GM21619 (cell line): ENCODE measurements at regions not wholly inside any gene's neighbourhood (a gene's known extent, or its start where the extent isn't known, plus 50 kb on each side); places are given as distances from the start of the nearest gene placed in this dataset.

ENCODE experiments used
- ATAC-seq: cut with Tn5 transposase; IDR thresholded peaks from one replicate; pipeline ENCODE4 v1.9.1; 2021; ENCODE audit not compliant: unreplicated experiment

DNA sequence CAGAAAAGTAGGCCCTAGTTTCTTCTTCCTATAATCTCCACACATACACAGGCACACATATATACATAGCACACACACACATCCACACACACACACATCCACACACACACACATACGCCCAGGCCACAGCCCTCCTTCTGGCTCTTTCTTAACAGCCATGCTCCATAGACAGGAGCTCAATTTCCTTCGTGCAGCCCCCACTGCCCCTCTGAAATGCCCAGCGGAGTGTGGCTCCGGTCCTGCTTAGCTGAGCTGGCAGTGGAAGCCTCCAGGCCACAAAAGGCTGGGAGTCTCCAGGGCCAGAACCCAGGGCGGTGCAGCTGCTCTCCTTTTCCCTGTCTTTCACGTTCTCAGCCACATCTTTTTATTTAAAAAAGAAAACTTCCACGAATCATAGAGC is 282.9 kb upstream of the IGFBP3 start:
- ATAC-seq: no peak

- no peak for ATAC-seq
These were observed 281.3 kb upstream of the IGFBP3 start for GRCh38 chr7:46202379-46202778.

DNA sequence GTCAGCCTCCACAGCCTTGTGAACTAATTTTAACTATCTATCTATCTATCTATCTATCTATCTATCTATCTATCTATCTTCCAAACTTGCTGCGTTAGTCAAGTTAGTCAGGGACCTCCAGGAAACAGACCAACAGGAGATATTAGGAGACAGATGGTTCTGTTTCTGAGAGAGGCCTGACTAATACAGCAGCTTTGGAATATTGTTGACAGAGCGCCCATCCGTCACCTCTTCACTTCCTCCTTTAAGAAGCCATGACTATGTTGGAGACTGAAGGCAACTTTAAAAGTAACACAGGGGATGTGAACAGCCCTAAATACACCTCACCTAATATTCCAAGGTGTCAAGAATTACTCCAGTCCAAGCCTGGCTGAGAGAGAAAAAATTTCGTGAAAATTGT is 280.9 kb upstream of the IGFBP3 start:
- ATAC-seq: no peak

GRCh38 chr7:46198701-46199100 is 277.6 kb upstream of the IGFBP3 start:
- no peak for ATAC-seq

GRCh38 chr7:46197785-46198540 is 276.9 kb upstream of the IGFBP3 start:
- ATAC-seq: no peak

GRCh38 chr7:46195934-46196333 is 274.9 kb upstream of the IGFBP3 start:
- no peak for ATAC-seq

DNA sequence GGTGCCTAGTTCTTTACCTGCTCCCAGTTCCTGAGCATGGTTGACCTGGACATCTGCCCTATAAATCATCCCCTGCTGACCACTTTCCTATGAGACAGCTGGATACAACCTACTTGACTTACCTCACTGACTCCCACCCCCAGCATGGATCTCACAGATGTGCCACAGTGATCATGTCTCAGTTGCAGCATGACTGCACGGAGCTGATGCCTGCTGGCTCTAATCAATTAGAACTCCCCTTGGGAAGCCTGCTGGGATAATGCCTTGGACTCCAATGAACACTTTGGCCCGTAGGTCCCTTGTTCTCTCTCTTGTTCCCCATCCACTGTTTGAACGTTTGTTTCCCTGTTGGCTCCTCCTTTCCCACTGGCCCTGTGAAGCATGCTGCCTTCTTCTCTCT is 271.2 kb upstream of the IGFBP3 start:
- no peak for ATAC-seq

DNA sequence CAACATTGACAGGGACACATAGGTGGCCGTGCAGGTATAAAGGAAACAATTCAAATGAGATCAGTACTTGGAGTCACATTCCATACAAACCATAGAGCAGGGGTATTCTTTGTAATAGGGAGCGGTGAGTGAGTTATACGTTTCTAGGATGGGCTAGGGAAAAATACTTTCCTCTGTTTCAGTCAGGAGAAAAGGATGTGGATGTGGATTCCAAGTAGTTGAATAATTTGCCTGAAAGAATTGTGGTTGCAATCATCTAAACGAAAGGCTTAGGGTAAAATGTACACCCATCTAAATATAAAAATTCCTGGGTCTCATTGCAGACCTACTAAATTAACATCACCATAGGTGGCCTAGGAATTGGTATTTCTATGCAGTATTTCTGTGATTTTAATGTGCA is 270.7 kb upstream of the IGFBP3 start:
- no peak for ATAC-seq

GRCh38 chr7:46191296-46191695 is 270.2 kb upstream of the IGFBP3 start:
- no peak for ATAC-seq

GRCh38 chr7:46189255-46189790 is 268.3 kb upstream of the IGFBP3 start:
- no peak for ATAC-seq

DNA sequence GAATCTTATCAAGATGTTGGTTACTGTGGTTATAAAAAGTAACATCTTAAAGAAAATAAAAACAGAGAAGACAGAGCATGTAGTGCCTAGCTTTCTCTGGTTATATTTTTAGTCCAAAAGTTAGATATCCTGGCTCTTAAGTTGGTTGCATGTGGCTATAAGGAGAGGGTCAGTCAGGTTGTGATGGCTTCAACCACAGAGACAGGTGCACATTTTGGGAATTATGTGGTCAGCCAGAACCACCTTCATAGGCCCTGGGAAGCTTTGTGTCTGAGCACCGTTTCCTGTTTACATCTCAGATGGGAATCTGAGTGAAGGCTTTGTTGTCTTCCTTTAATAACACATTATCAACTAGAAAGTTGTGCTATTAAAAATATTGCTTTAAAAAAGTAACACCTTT is 265.1 kb upstream of the IGFBP3 start:
- no peak for ATAC-seq

- no peak for ATAC-seq
These were observed 258.1 kb upstream of the IGFBP3 start for GRCh38 chr7:46179061-46179610.

GRCh38 chr7:46178661-46179060 is 257.6 kb upstream of the IGFBP3 start:
- ATAC-seq: no peak

DNA sequence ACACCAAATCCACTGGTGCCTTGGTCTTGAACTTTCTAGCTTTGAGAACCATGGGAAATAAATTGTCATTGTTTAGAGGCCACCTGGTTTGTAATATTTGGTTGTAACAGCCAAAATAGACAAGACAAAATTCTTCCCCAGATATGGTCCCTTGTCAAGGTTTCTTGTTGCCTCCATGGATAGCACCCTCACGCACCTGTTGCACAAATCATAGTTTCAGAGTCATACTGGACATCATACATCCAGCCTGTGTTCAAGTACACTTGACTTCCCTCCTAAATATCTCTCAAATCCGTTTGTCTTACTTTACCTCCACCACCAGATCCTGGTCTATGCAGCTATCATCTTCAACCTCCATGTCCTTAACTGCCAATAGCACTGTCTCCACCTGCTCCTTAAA is 256.7 kb upstream of the IGFBP3 start:
- ATAC-seq: no peak

DNA sequence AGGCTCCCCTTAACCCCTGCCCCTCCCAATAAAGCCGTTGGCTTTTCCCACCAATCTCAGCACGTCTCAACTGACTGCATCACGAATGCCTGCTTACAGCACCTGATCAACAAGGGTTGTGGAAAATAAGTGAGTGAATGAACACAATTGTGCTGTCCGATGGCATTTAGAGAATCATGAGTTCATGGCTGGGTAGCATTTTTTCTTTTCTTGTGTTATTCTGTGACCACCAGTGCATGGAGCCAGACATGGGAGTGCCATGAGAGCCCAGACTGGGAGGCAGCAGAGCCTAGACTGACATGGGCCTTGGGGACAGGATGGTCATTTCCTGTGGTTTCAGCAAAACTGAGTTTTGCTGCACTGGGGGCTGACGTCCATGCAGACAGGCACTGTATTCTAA is 254.1 kb upstream of the IGFBP3 start:
- ATAC-seq: no peak

DNA sequence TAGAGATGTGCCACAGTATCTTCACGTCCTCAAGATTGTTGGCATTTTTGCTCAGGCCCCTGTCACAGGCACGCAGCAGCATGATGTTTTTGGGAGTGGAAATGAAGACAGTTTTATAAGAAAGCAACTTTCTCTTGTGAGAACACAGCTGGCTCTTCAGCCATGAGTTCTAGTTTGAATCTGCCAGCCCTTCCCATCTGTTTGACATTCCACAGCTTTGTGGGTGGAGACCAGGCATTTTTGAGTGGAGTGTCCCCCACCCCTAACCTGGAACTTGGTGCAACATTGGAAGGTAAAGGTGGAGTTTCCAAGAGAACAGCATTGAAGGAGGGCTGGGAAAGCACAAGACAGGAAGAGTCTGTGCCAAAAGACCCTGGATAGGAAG is 253.1 kb upstream of the IGFBP3 start:
- no peak for ATAC-seq

DNA sequence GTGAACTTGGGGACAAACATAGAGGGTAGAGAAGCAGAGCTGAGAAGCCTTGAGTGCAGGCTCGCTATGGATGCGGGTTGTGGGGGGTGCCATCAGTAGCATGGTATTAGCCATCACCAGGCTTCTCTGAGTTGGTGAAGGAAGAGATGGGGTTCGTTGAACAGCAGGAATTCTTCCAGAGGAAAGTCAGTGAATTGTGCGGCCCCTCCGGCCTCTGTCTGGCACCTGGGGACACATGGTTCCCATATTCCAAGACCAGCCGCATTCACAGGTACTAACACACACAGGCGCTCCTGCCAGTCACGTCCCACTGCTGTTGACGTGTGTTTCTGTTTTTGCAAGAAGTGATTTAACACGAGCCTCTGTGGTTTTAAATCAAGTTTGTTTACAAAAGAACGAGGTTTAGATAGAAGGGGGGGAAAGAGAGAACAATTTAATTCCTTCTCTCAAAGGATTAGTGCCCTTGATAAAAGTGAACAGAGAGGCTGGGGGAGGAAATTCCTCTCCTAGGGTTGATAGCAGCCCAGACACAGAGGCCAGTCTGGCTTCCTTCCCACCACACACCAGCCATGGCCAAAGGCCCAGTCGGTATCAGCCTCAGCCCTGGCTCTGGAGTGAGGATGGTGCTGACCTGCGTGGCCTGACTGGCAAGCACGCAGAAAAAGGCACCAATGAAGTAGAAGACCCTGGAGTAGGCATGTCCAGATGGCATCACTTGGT is 252.6 kb upstream of the IGFBP3 start:
- no peak for ATAC-seq

DNA sequence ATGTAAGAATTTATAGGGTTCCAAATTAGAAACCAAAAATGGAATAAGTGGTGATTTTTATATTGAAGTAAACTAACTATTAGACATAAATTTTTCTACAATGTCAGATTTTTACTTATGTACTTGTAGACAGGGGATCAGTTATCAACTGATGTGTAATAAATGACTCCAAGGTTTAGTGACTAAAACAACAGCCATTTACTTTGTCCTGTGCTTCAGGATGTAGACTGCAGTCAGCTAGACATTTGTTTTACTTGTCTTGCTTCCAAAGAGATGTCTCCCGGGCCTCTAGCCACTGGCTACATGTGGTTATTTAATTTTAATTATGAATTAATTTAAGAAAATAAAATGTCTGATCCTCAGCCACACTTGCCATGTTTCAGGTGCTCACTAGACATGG is 249.7 kb upstream of the IGFBP3 start:
- ATAC-seq: no peak

DNA sequence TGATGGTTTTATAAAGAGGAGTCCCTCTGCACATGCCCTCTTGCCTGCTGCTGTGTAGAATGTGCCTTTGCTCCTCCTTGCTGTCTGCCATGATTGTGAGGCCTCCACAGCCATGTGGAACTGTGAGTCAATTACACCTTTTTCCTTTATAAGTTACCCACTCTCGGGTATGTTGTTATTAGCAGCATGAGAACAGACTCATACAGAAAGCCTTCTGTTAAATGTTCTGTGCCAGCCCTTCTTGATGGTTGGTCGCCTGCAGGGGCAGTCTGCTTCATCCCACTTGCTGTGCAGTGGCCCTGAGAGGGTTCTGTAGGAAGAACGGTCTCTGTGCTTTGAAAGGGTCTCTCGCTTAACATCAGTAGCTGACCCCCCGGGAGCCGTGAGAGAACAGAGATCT is 248.9 kb upstream of the IGFBP3 start:
- no peak for ATAC-seq

DNA sequence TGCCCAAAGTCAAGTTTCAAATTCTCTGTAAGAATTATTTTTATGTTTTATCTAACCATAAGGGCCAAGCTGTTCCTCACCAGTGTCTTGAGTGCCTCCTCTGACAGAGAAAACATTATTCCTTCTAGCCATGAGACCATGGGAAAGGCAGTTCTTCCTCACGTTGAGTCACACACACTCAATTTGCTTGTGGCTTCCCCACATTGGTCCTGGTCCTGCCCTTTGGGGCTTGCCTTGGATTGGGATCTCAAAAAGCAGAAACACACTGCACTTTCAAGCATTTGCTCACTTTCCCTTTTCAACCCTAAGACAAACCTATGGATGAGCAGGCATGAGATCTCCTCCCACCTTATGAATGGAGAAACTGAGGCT is 248.3 kb upstream of the IGFBP3 start:
- ATAC-seq: no peak

DNA sequence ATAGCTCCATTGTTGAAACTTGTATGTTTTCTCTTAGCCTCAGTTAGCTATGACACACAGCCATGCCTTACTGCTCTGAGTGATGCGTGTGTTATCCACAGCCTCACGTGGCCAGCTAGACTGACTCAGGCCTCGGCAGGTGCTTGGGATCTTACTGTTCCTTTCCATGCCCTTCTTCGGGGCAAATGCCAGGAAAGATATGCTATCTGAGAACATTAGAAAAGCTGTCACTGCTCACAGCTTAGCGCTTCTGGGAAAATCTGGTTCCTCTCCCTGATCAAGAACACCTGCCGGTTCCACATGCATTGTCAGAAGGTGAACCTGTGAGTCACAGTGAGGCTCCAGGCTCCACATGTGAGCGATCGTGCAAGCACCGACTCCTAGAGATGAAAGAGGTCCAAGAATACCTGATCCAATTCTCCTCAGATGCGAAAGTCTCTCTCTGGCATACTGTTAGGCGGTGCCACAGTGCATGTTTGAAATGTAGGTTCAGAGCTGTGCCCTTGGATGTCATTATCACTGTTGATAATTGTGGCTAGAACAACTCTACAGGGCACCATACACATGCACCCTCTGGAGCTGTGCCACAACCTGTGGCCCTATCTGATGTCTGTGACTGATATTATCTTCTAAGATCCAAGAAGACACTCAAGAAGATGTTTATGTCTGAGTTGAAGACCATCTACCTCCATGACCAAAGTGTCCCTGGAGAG is 247.8 kb upstream of the IGFBP3 start:
- ATAC-seq: no peak

GRCh38 chr7:46168231-46168630 is 247.2 kb upstream of the IGFBP3 start:
- ATAC-seq: no peak
